GM12892 (cell line): ENCODE measurements at regions not wholly inside any gene's neighbourhood (a gene's known extent, or its start where the extent isn't known, plus 50 kb on each side); places are given as distances from the start of the nearest gene placed in this dataset.
"Not testable (repeated sequence)": the region's sequence is repeated elsewhere in the genome, so short reads cannot be mapped to it uniquely, and the experiment has no call there.

Experiments
- DNase-seq: peaks from one replicate; pipeline ENCODE4 v3.0.0; 2011; ENCODE audit not compliant: insufficient read length
- FAIRE-seq: peaks from 2 replicates; lab custom pipeline; 2011; peaks lifted over from hg19 to GRCh38; lab: Jason Lieb, UNC
- POLR2A ChIP-seq: IDR thresholded peaks from 2 replicates; pipeline ENCODE4 v1.6.1; 2011; ENCODE audit warnings: low read depth, low read length, control low read depth
- POLR2AphosphoS5 ChIP-seq: IDR thresholded peaks from 2 replicates; pipeline ENCODE4 v1.6.1; 2011; ENCODE audit warnings: low read depth, low read length, control low read depth
- TAF1 ChIP-seq: IDR thresholded peaks from 2 replicates; pipeline ENCODE4 v1.6.1; 2011; ENCODE audit warnings: low read depth, mild to moderate bottlenecking, control low read depth, low read length, borderline replicate concordance

GRCh38 chr4:151530230-151530629, 121.3 kb downstream of the FHIP1A start:
- DNase-seq (no peak), FAIRE-seq (no peak)
- no peak for TF ChIP-seq TAF1
- no peak for TF ChIP-seq POLR2AphosphoS5
- TF ChIP-seq POLR2A: no peak

- DNase-seq: no peak
- TF ChIP-seq POLR2AphosphoS5: no peak
- no peak for FAIRE-seq
These were observed 121.8 kb downstream of the FHIP1A start for GRCh38 chr4:151530783-151531182.

GRCh38 chr4:151532001-151532708, 123.2 kb downstream of the FHIP1A start:
- FAIRE-seq (no peak), DNase-seq (no peak)
- TF ChIP-seq POLR2A (no peak), TAF1 (no peak), POLR2AphosphoS5 (no peak)

- FAIRE-seq (no peak), DNase-seq (no peak)
- TF ChIP-seq POLR2AphosphoS5 (no peak), TAF1 (no peak), POLR2A (no peak)
These were observed 125.2 kb downstream of the FHIP1A start for GRCh38 chr4:151534195-151534594.

GRCh38 chr4:151535366-151535765, 126.4 kb downstream of the FHIP1A start:
- TF ChIP-seq POLR2AphosphoS5: no peak
- TF ChIP-seq TAF1: no peak
- no peak for DNase-seq
- FAIRE-seq: no peak

- DNase-seq (no peak), FAIRE-seq (no peak)
- no peak for TF ChIP-seq POLR2A
- TF ChIP-seq POLR2AphosphoS5: no peak
- TF ChIP-seq TAF1: no peak
These were observed 128.7 kb downstream of the FHIP1A start for GRCh38 chr4:151537687-151538086.

GRCh38 chr4:151538963-151539362, 130.0 kb downstream of the FHIP1A start:
- TF ChIP-seq POLR2A (no peak), TAF1 (no peak), POLR2AphosphoS5 (no peak)
- DNase-seq (no peak), FAIRE-seq (no peak)

- FAIRE-seq (no peak), DNase-seq (no peak)
- TF ChIP-seq TAF1 (no peak), POLR2A (no peak), POLR2AphosphoS5 (no peak)
These were observed 131.9 kb downstream of the FHIP1A start for GRCh38 chr4:151540728-151541388.

GRCh38 chr4:151541389-151542071, 132.6 kb downstream of the FHIP1A start:
- FAIRE-seq (no peak), DNase-seq (no peak)

GRCh38 chr4:151548708-151549107, 139.7 kb downstream of the FHIP1A start:
- FAIRE-seq (no peak), DNase-seq (no peak)
- TF ChIP-seq TAF1: no peak

More at GRCh38 chr4:151541389-151542071, 132.6 kb downstream of the FHIP1A start:
- TF ChIP-seq POLR2AphosphoS5 (no peak), TAF1 (no peak), POLR2A (no peak)

GRCh38 chr4:151549378-151549777, 140.4 kb downstream of the FHIP1A start:
- DNase-seq, FAIRE-seq: not testable (repeated sequence)

- no peak for TF ChIP-seq POLR2AphosphoS5
- no peak for TF ChIP-seq TAF1
- TF ChIP-seq POLR2A: no peak
- FAIRE-seq (no peak), DNase-seq (no peak)
These were observed 144.9 kb downstream of the FHIP1A start for GRCh38 chr4:151553874-151554273.
